NCI-H128 (cell line): ENCODE measurements at regions not wholly inside any gene's neighbourhood (a gene's known extent, or its start where the extent isn't known, plus 50 kb on each side); places are given as distances from the start of the nearest gene placed in this dataset.

Experiments
- DNase-seq: peaks from one replicate; lab custom pipeline; 2025; ENCODE audit not compliant: unreplicated experiment; lab: John Stamatoyannopoulos, UW

GRCh38 chr1:208510192-208510952 is 266.2 kb upstream of the PLXNA2 start:
- no peak for DNase-seq

- DNase-seq = no peak
These were observed 267.2 kb upstream of the PLXNA2 start for GRCh38 chr1:208511242-208511860.

GRCh38 chr1:208513799-208514198 is 269.6 kb upstream of the PLXNA2 start:
- no peak for DNase-seq

- DNase-seq = no peak
These were observed 270.9 kb upstream of the PLXNA2 start for GRCh38 chr1:208515129-208515528.

GRCh38 chr1:208516780-208517179 is 272.6 kb upstream of the PLXNA2 start:
- no peak for DNase-seq

GRCh38 chr1:208520438-208521099 is 276.4 kb upstream of the PLXNA2 start:
- no peak for DNase-seq

GRCh38 chr1:208521534-208521933 is 277.4 kb upstream of the PLXNA2 start:
- no peak for DNase-seq

- DNase-seq = no peak
These were observed 278.8 kb upstream of the PLXNA2 start for GRCh38 chr1:208523007-208523406.

GRCh38 chr1:208524376-208524775 is 280.2 kb upstream of the PLXNA2 start:
- no peak for DNase-seq

GRCh38 chr1:208524925-208525324 is 280.7 kb upstream of the PLXNA2 start:
- no peak for DNase-seq

- no peak for DNase-seq
These were observed 281.2 kb upstream of the PLXNA2 start for GRCh38 chr1:208525417-208525816.

GRCh38 chr1:208526613-208527125 is 282.5 kb upstream of the PLXNA2 start:
- DNase-seq = no peak

- no peak for DNase-seq
These were observed 283.0 kb upstream of the PLXNA2 start for GRCh38 chr1:208527156-208527555.

GRCh38 chr1:208528578-208529240 is 284.5 kb upstream of the PLXNA2 start:
- no peak for DNase-seq

- no peak for DNase-seq
These were observed 287.0 kb upstream of the PLXNA2 start for GRCh38 chr1:208531003-208531750.

GRCh38 chr1:208533746-208534598 is 289.8 kb upstream of the PLXNA2 start:
- DNase-seq = no peak

- no peak for DNase-seq
These were observed 290.4 kb upstream of the PLXNA2 start for GRCh38 chr1:208534599-208534897.

- no peak for DNase-seq
These were observed 290.8 kb upstream of the PLXNA2 start for GRCh38 chr1:208534979-208535378.

GRCh38 chr1:208535511-208535910 is 291.3 kb upstream of the PLXNA2 start:
- DNase-seq = no peak

GRCh38 chr1:208536212-208536611 is 292.0 kb upstream of the PLXNA2 start:
- DNase-seq = no peak
